ENCODE measurements at regions not wholly inside any gene's neighbourhood (a gene's known extent, or its start where the extent isn't known, plus 50 kb on each side); places are given as distances from the start of the nearest gene placed in this dataset.

- TF ChIP-seq, protein P1, sequence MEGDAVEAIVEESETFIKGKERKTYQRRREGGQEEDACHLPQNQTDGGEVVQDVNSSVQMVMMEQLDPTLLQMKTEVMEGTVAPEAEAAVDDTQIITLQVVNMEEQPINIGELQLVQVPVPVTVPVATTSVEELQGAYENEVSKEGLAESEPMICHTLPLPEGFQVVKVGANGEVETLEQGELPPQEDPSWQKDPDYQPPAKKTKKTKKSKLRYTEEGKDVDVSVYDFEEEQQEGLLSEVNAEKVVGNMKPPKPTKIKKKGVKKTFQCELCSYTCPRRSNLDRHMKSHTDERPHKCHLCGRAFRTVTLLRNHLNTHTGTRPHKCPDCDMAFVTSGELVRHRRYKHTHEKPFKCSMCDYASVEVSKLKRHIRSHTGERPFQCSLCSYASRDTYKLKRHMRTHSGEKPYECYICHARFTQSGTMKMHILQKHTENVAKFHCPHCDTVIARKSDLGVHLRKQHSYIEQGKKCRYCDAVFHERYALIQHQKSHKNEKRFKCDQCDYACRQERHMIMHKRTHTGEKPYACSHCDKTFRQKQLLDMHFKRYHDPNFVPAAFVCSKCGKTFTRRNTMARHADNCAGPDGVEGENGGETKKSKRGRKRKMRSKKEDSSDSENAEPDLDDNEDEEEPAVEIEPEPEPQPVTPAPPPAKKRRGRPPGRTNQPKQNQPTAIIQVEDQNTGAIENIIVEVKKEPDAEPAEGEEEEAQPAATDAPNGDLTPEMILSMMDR (IDR thresholded peaks at IDR 0.05; ENCODE audit: low read depth, low read length, missing input control): no peak
- TF ChIP-seq JUND (IDR thresholded peaks at IDR 0.05) (no peak), TAF1 (conservative IDR thresholded peaks at IDR 0.05) (no peak), RXRA (IDR thresholded peaks at IDR 0.05) (no peak), SP1 (IDR thresholded peaks at IDR 0.05) (no peak), GABPA (IDR thresholded peaks at IDR 0.05 in 1 of 2, conservative IDR thresholded peaks at IDR 0.05 in 1 of 2) (no peak), REST (IDR thresholded peaks at IDR 0.05) (no peak), EGR1 (IDR thresholded peaks at IDR 0.05; ENCODE audit: low read depth in 2 of 2) (no peak), RAD21 (IDR thresholded peaks at IDR 0.05) (no peak), YY1 (IDR thresholded peaks at IDR 0.05) (no peak)
- TF ChIP-seq, protein P2, sequence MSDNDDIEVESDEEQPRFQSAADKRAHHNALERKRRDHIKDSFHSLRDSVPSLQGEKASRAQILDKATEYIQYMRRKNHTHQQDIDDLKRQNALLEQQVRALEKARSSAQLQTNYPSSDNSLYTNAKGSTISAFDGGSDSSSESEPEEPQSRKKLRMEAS (IDR thresholded peaks at IDR 0.05): no peak
- TF ChIP-seq, protein P3, sequence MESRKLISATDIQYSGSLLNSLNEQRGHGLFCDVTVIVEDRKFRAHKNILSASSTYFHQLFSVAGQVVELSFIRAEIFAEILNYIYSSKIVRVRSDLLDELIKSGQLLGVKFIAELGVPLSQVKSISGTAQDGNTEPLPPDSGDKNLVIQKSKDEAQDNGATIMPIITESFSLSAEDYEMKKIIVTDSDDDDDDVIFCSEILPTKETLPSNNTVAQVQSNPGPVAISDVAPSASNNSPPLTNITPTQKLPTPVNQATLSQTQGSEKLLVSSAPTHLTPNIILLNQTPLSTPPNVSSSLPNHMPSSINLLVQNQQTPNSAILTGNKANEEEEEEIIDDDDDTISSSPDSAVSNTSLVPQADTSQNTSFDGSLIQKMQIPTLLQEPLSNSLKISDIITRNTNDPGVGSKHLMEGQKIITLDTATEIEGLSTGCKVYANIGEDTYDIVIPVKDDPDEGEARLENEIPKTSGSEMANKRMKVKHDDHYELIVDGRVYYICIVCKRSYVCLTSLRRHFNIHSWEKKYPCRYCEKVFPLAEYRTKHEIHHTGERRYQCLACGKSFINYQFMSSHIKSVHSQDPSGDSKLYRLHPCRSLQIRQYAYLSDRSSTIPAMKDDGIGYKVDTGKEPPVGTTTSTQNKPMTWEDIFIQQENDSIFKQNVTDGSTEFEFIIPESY (IDR thresholded peaks at IDR 0.05): no peak
Observed at GRCh38 chr7:96426685-96427084, 104.8 kb upstream of the SLC25A13 start.

All from liver (tissue), 3 donors.